Epithelial cell of proximal tubule (primary cell): ENCODE measurements at regions not wholly inside any gene's neighbourhood (a gene's known extent, or its start where the extent isn't known, plus 50 kb on each side); places are given as distances from the start of the nearest gene placed in this dataset.
"Not testable (repeated sequence)": the region's sequence is repeated elsewhere in the genome, so short reads cannot be mapped to it uniquely, and the experiment has no call there.

Experiments
- DNase-seq: peaks from one replicate; pipeline ENCODE4 v3.0.0-alpha.2; 2011; ENCODE audit warnings: low read depth
- H3K4me3 ChIP-seq: 2 replicates; pipeline ENCODE4 v1.5.1; 2011; ENCODE audit warnings: low read depth, mild to moderate bottlenecking, low read length
- TF ChIP-seq, protein P1 (sequence below): conservative IDR thresholded peaks from 2 replicates; pipeline ENCODE4 v1.5.1; 2012; ENCODE audit warnings: low read depth, mild to moderate bottlenecking, low read length

DNA sequence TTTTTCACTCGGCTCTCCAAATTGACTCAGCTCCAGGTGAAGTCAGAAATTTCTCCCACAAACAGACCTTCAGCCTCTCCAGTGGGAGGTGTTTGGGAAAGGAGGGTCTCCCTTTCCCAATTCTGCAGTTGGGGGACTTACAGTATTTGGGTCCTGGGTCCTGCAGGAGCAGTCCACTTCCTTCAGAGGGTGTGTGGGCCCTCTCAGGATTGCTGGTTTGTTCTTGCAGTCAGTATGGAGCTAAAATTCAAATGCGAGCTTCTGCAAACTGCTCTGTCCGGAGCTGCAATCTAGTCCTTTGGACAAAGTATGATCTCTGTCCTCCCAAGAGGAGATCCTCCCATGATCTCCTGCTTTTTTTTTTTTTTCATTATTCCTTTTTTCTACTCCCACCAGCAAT is 87.9 kb upstream of the MSTN start:
- H3K4me3 ChIP-seq = no peak overlapping the region
- TF ChIP-seq, protein P1, sequence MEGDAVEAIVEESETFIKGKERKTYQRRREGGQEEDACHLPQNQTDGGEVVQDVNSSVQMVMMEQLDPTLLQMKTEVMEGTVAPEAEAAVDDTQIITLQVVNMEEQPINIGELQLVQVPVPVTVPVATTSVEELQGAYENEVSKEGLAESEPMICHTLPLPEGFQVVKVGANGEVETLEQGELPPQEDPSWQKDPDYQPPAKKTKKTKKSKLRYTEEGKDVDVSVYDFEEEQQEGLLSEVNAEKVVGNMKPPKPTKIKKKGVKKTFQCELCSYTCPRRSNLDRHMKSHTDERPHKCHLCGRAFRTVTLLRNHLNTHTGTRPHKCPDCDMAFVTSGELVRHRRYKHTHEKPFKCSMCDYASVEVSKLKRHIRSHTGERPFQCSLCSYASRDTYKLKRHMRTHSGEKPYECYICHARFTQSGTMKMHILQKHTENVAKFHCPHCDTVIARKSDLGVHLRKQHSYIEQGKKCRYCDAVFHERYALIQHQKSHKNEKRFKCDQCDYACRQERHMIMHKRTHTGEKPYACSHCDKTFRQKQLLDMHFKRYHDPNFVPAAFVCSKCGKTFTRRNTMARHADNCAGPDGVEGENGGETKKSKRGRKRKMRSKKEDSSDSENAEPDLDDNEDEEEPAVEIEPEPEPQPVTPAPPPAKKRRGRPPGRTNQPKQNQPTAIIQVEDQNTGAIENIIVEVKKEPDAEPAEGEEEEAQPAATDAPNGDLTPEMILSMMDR = no peak
- DNase-seq = no peak

- H3K4me3 ChIP-seq = no peak overlapping the region
- TF ChIP-seq, protein P1 = no peak
Observed at GRCh38 chr2:190149908-190150307, 87.4 kb upstream of the MSTN start.

GRCh38 chr2:190149200-190149599 is 86.7 kb upstream of the MSTN start:
- TF ChIP-seq, protein P1 = no peak
- no peak for DNase-seq
- H3K4me3 ChIP-seq = no peak overlapping the region

More at GRCh38 chr2:190149908-190150307, 87.4 kb upstream of the MSTN start:
- DNase-seq = no peak

GRCh38 chr2:190146109-190146508 is 83.6 kb upstream of the MSTN start:
- not testable (repeated sequence) for H3K4me3 ChIP-seq, DNase-seq

GRCh38 chr2:190140474-190140873 is 77.9 kb upstream of the MSTN start:
- DNase-seq, H3K4me3 ChIP-seq: not testable (repeated sequence)

GRCh38 chr2:190139371-190139770 is 76.8 kb upstream of the MSTN start:
- TF ChIP-seq, protein P1 = no peak
- H3K4me3 ChIP-seq = no peak overlapping the region
- no peak for DNase-seq

DNA sequence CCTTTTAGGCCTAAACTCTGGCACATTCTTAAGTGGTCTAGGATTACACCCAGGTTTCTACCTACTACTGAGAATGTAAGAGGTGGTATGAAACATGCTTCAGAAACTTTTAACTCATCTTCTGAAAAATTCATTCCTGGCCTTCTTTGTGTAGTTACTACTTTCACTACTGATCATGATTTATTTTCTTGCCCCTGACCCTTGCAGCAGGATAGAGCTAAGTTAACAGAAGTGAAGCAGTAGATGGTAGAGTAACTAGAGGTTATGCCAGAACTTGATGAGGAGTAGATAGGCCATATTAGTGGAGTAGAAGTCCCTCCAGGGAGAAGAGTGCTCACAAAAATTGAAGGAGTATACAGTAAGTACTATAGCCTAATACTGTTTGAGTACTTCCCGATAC is 75.5 kb upstream of the MSTN start:
- TF ChIP-seq, protein P1 = no peak
- DNase-seq = no peak
- H3K4me3 ChIP-seq = no peak overlapping the region

GRCh38 chr2:190137561-190137960 is 75.0 kb upstream of the MSTN start:
- TF ChIP-seq, protein P1 = no peak
- H3K4me3 ChIP-seq = no peak overlapping the region
- DNase-seq = no peak
